ENCODE measurements at regions not wholly inside any gene's neighbourhood (a gene's known extent, or its start where the extent isn't known, plus 50 kb on each side); places are given as distances from the start of the nearest gene placed in this dataset.

GRCh38 chr14:105838591-105839424 lies 312.4 kb downstream of the TMEM121 start:
- no peak for TF ChIP-seq EZH2 (IDR thresholded peaks at IDR 0.05)
- no peak for TF ChIP-seq POLR2AphosphoS5 (IDR thresholded peaks at IDR 0.05; ENCODE audit: borderline replicate concordance, low read depth, low read length)
- no peak for TF ChIP-seq FOXP2 (optimal IDR thresholded peaks at IDR 0.05; ENCODE audit: control extremely low read depth, extremely low read length, insufficient read depth)

All from SK-N-MC (cell line).